Fibroblast of mammary gland (primary cell): ENCODE measurements at regions not wholly inside any gene's neighbourhood (a gene's known extent, or its start where the extent isn't known, plus 50 kb on each side); places are given as distances from the start of the nearest gene placed in this dataset.

Experiments used
- DNase-seq: peaks from one replicate; pipeline ENCODE4 v3.0.0-alpha.2; 2010; ENCODE audit warnings: low read depth
- H3K4me3 ChIP-seq: 2 replicates; pipeline ENCODE4 v1.5.1; 2011; ENCODE audit warnings: low read depth, mild to moderate bottlenecking, low read length, moderate library complexity; ENCODE audit not compliant: control insufficient read depth
- CTCF ChIP-seq: conservative IDR thresholded peaks from 2 replicates; pipeline ENCODE4 v1.5.1; 2011; ENCODE audit warnings: low read depth, low read length, inconsistent platforms; ENCODE audit not compliant: control insufficient read depth, insufficient read depth

DNA sequence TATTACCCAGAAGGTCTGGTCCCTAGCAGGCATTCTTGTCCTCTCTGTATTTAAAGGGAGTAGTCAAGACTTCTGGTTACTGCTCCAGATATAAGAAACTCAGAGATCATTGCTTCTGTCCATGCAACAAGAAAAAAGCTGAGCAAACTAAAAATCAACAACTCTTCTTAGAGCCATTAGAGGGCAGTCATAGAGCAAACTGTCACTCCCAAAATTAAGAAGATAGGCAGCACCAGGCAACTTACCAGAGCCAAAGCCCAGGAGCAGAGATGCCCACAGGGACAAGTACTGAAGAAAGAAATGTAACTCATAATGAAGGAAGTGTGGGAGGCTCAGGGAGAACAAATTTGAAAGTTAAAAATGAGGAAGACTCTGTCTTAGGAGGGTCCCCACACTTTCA is 472.9 kb upstream of the COBL start:
- no peak for DNase-seq
- no peak overlapping the region for H3K4me3 ChIP-seq
- no peak for TF ChIP-seq CTCF

GRCh38 chr7:51786284-51786683 is 469.7 kb upstream of the COBL start:
- no peak for DNase-seq
- no peak for TF ChIP-seq CTCF
- no peak overlapping the region for H3K4me3 ChIP-seq

GRCh38 chr7:51785876-51786275 is 469.3 kb upstream of the COBL start:
- TF ChIP-seq CTCF: no peak
- DNase-seq: no peak
- no peak overlapping the region for H3K4me3 ChIP-seq

DNA sequence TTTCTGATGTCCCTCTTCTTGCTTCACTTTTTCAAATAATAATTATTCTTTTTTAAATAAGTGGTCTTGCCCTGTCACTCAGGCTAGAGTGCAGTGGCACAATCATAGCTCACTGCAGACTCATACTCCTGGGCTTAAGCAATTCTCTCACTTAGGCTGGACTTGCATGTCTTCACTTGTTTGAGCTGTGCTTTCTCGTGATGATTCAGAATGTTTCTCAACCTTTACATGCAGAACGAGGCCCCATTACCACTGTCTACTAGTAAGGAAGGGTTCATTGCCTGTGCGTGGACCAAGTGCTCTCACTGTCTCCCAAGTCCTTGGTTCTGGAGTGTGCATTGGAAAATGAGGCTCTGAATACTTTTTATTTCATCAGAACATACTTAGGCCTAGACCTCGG is 468.6 kb upstream of the COBL start:
- DNase-seq: no peak
- no peak for TF ChIP-seq CTCF
- H3K4me3 ChIP-seq: no peak overlapping the region

DNA sequence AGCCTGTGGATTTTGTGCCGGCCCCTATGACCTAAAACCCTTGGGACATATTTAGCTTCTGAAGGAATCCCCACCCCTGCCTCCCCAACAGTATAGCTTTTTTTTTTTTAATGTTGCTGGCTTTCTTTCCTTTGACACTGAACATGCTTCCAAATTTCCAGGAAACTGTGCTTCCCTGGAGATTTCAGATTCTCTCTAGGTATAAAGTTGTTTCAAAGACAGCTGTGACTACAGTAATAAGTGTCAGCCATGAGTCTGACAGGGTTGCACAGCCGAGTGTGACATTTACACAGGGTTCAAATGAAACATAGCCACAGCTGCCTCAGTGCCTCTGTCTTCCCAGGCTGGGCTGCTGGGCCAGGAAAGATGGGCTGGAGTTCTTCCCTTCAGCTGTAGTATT is 466.6 kb upstream of the COBL start:
- DNase-seq: no peak
- TF ChIP-seq CTCF: no peak
- no peak overlapping the region for H3K4me3 ChIP-seq

- DNase-seq: no peak
- no peak overlapping the region for H3K4me3 ChIP-seq
- TF ChIP-seq CTCF: no peak
These were observed 461.5 kb upstream of the COBL start for GRCh38 chr7:51778121-51778520.

GRCh38 chr7:51774178-51774577 is 457.6 kb upstream of the COBL start:
- DNase-seq: no peak
- no peak for TF ChIP-seq CTCF
- no peak overlapping the region for H3K4me3 ChIP-seq
